Kidney epithelial cell (primary cell): ENCODE measurements at regions not wholly inside any gene's neighbourhood (a gene's known extent, or its start where the extent isn't known, plus 50 kb on each side); places are given as distances from the start of the nearest gene placed in this dataset.

Experiments used
- DNase-seq: peaks from one replicate; pipeline ENCODE4 v3.0.0-alpha.2; 2010; ENCODE audit warnings: low read depth
- H3K27me3 ChIP-seq: 2 replicates; pipeline ENCODE4 v1.6.0; 2011; ENCODE audit warnings: low read length; ENCODE audit not compliant: control insufficient read depth, insufficient read depth
- H3K36me3 ChIP-seq: 2 replicates; pipeline ENCODE4 v1.5.1; 2011; ENCODE audit warnings: low read length; ENCODE audit not compliant: control insufficient read depth, insufficient read depth
- H3K4me3 ChIP-seq: 2 replicates; pipeline ENCODE4 v1.5.1; 2011; ENCODE audit warnings: low read depth, mild to moderate bottlenecking, control low read depth, low read length
- TF ChIP-seq, protein P1 (sequence below): IDR thresholded peaks from 2 replicates; pipeline ENCODE4 v1.5.1; 2011; ENCODE audit warnings: mild to moderate bottlenecking, moderate library complexity, low read length, control low read depth, inconsistent platforms; ENCODE audit not compliant: insufficient read depth, poor library complexity, severe bottlenecking

GRCh38 chr4:38610521-38610920 lies 53.5 kb upstream of the KLF3 start:
- Histone ChIP-seq H3K27me3 (no peaks in the 10 kb centered on the region), H3K4me3 (no peak overlapping the region), H3K36me3 (no peaks in the 10 kb centered on the region)
- TF ChIP-seq, protein P1, sequence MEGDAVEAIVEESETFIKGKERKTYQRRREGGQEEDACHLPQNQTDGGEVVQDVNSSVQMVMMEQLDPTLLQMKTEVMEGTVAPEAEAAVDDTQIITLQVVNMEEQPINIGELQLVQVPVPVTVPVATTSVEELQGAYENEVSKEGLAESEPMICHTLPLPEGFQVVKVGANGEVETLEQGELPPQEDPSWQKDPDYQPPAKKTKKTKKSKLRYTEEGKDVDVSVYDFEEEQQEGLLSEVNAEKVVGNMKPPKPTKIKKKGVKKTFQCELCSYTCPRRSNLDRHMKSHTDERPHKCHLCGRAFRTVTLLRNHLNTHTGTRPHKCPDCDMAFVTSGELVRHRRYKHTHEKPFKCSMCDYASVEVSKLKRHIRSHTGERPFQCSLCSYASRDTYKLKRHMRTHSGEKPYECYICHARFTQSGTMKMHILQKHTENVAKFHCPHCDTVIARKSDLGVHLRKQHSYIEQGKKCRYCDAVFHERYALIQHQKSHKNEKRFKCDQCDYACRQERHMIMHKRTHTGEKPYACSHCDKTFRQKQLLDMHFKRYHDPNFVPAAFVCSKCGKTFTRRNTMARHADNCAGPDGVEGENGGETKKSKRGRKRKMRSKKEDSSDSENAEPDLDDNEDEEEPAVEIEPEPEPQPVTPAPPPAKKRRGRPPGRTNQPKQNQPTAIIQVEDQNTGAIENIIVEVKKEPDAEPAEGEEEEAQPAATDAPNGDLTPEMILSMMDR: no peak
- DNase-seq: no peak

DNA sequence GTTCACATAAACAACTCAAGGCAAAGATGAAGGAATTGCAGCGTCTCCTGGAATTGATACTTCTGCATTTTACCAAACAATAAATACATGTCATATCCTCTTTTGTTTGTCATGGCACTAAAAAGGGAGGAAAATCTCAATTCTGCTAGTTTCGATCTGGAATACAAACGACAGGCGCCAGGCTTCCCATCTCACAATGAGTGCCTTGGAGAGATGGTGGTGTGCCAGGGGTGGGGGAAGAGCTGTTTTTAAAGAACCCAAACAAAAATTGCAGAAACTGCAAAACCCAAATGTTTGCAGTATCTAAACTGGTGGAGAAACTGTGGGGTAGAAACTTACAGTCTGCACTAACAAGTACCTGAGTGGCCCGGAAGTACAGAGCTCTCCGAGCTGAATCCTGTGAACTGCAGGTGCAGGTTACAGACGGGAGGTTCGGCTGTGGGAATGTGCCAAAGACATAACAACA lies 53.0 kb upstream of the KLF3 start:
- Histone ChIP-seq H3K4me3 (no peak overlapping the region), H3K36me3 (no peaks in the 10 kb centered on the region), H3K27me3 (no peaks in the 10 kb centered on the region)
- TF ChIP-seq, protein P1: no peak
- DNase-seq: no peak

GRCh38 chr4:38611676-38612075 lies 52.3 kb upstream of the KLF3 start:
- Histone ChIP-seq H3K36me3 (no peaks in the 10 kb centered on the region), H3K27me3 (no peaks in the 10 kb centered on the region), H3K4me3 (no peak overlapping the region)
- TF ChIP-seq, protein P1: no peak
- no peak for DNase-seq

DNA sequence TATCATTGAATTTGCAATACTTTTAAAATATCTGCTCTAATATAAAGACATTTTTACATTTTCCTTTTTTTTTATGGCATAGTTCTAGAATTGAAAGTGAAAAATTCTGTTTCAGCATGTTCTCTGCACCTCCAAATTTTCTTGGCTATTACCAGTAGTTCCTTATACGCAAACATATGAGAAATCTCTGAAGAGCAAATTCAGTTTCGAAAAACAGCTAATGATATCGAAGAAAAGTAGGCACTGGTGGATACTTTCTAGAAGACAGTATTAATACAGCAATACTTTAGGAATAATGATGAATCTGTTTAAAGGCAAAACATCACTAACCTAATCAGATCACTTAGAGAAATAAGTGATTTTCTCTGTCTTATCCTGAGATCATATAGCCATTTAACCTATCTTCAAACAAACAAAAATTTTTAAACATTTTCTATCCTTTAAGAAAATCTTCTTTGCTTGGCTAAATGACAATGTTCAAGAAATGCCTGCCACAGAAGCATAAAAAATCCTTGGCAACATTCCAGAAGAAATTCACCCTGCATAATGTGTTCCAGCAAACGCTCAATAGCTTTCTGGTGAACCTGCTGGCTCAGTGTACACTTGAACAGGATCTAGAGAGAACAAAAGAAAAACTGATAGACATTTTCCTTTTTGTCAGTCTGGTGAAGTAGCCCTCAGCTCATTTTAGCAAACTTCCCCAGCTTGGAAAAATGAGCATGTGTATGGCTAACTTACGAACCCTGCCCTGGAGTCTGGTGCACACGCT lies 51.2 kb upstream of the KLF3 start:
- H3K36me3 ChIP-seq: no peaks in the 10 kb centered on the region
- no peak overlapping the region for H3K4me3 ChIP-seq
- TF ChIP-seq, protein P1: no peak
- H3K27me3 ChIP-seq: no peaks in the 10 kb centered on the region
- no peak for DNase-seq
